ENCODE measurements at regions not wholly inside any gene's neighbourhood (a gene's known extent, or its start where the extent isn't known, plus 50 kb on each side); places are given as distances from the start of the nearest gene placed in this dataset.

GRCh38 chr5:56396634-56397033 is 163.5 kb upstream of the ANKRD55 start:
- Histone ChIP-seq H3K4me1 (ENCODE audit: control insufficient read depth in 1 of 2, insufficient read depth in 2 of 2, low read length in 2 of 2) (no peaks in the 10 kb centered on the region), H2AFZ (ENCODE audit: insufficient read depth, low read depth, low read length, poor library complexity, severe bottlenecking) (no peak overlapping the region), H4K20me1 (ENCODE audit: insufficient read depth, low read length) (no peaks in the 10 kb centered on the region), H3K27ac (ENCODE audit: low read depth in 1 of 2, low read length in 2 of 2) (no peak overlapping the region), H3K27me3 (ENCODE audit: control insufficient read depth in 2 of 2, insufficient read depth in 2 of 2, low read length in 2 of 2) (no peaks in the 10 kb centered on the region), H3K79me2 (ENCODE audit: insufficient read depth, low read length) (no peaks in the 10 kb centered on the region), H3K9me3 (replicated peaks in 1 of 2; ENCODE audit: control insufficient read depth in 1 of 2, insufficient read depth in 1 of 2, low read length in 2 of 2) (peaks cover 10 to 21% of the 10 kb centered on the region in 2 donors), H3K9ac (ENCODE audit: insufficient read depth, low read length, poor library complexity, severe bottlenecking) (no peak overlapping the region), H3K4me2 (replicated peaks; ENCODE audit: extremely low read depth, low read length, poor library complexity, severe bottlenecking) (no peak overlapping the region), H3K4me3 (replicated peaks in 1 of 3; ENCODE audit: low read depth in 2 of 3, low read length in 3 of 3) (no peak overlapping the region), H3K36me3 (replicated peaks in 1 of 2; ENCODE audit: control insufficient read depth in 1 of 2, insufficient read depth in 2 of 2, low read length in 2 of 2) (no peaks in the 10 kb centered on the region)
- Mint-ChIP-seq H3K9me3 (peaks cover 26 to 50% (median 35%) of the 10 kb centered on the region in 7 donors), H3K27me3 (ENCODE audit: low read depth in 3 of 3) (no peaks in the 10 kb centered on the region), H3K4me1 (no peaks in the 10 kb centered on the region), H3K27ac (no peak overlapping the region), H3K4me3 (no peak overlapping the region), H3K36me3 (peaks cover 3 to 7% of the 10 kb centered on the region in 2 donors)
- TF ChIP-seq CTCF (IDR thresholded peaks at IDR 0.05) = no peak
- intact Hi-C loops (cut with micrococcal nuclease) = no loop called here
- no peak for DNase-seq

- H3K36me3 ChIP-seq (replicated peaks in 1 of 2; ENCODE audit: control insufficient read depth in 1 of 2, insufficient read depth in 2 of 2, low read length in 2 of 2) = no peaks in the 10 kb centered on the region
- H3K79me2 ChIP-seq (ENCODE audit: insufficient read depth, low read length) = no peaks in the 10 kb centered on the region
- TF ChIP-seq CTCF (IDR thresholded peaks at IDR 0.05) = no peak
- peaks cover 14% of the 10 kb centered on the region for H3K4me1 Mint-ChIP-seq
- H2AFZ ChIP-seq (ENCODE audit: insufficient read depth, low read depth, low read length, poor library complexity, severe bottlenecking) = no peak overlapping the region
- H3K9me3 ChIP-seq (replicated peaks in 1 of 2; ENCODE audit: control insufficient read depth in 1 of 2, insufficient read depth in 1 of 2, low read length in 2 of 2) = peaks cover 0 to 2% of the 10 kb centered on the region in 2 donors
- H3K36me3 Mint-ChIP-seq = no peaks in the 10 kb centered on the region
- H3K4me3 ChIP-seq (replicated peaks in 1 of 3; ENCODE audit: low read depth in 2 of 3, low read length in 3 of 3) = no peak overlapping the region
- no peak overlapping the region for H3K27ac Mint-ChIP-seq
- no peaks in the 10 kb centered on the region for H3K27me3 ChIP-seq (ENCODE audit: control insufficient read depth in 2 of 2, insufficient read depth in 2 of 2, low read length in 2 of 2)
- peaks cover 13 to 20% of the 10 kb centered on the region in 2 donors for H3K4me1 ChIP-seq (ENCODE audit: control insufficient read depth in 1 of 2, insufficient read depth in 2 of 2, low read length in 2 of 2)
- peaks cover 5 to 24% (median 17%) of the 10 kb centered on the region in 7 donors for H3K9me3 Mint-ChIP-seq
- no peak overlapping the region for H3K4me2 ChIP-seq (replicated peaks; ENCODE audit: extremely low read depth, low read length, poor library complexity, severe bottlenecking)
- no peak overlapping the region for H3K9ac ChIP-seq (ENCODE audit: insufficient read depth, low read length, poor library complexity, severe bottlenecking)
- no peaks in the 10 kb centered on the region for H4K20me1 ChIP-seq (ENCODE audit: insufficient read depth, low read length)
- intact Hi-C loops (cut with micrococcal nuclease) = no loop called here
- DNase-seq = no peak
- H3K27me3 Mint-ChIP-seq (ENCODE audit: low read depth in 3 of 3) = no peaks in the 10 kb centered on the region
- no peak overlapping the region for H3K27ac ChIP-seq (ENCODE audit: low read depth in 1 of 2, low read length in 2 of 2)
- H3K4me3 Mint-ChIP-seq = no peak overlapping the region
- 100% methylated on average over 1 of the region's 2 CpGs for WGBS (ENCODE audit: insufficient coverage)
Observed at GRCh38 chr5:56389261-56389660, 156.1 kb upstream of the ANKRD55 start.
